GM12873 (cell line): ENCODE measurements at regions not wholly inside any gene's neighbourhood (a gene's known extent, or its start where the extent isn't known, plus 50 kb on each side); places are given as distances from the start of the nearest gene placed in this dataset.

Experiments used
- TF ChIP-seq, protein P1 (sequence below): IDR thresholded peaks from 2 replicates; pipeline ENCODE4 v1.5.1; 2012; ENCODE audit warnings: low read depth, mild to moderate bottlenecking, moderate library complexity, low read length, control low read depth; ENCODE audit not compliant: insufficient read depth; ENCODE audit errors: missing control alignments

DNA sequence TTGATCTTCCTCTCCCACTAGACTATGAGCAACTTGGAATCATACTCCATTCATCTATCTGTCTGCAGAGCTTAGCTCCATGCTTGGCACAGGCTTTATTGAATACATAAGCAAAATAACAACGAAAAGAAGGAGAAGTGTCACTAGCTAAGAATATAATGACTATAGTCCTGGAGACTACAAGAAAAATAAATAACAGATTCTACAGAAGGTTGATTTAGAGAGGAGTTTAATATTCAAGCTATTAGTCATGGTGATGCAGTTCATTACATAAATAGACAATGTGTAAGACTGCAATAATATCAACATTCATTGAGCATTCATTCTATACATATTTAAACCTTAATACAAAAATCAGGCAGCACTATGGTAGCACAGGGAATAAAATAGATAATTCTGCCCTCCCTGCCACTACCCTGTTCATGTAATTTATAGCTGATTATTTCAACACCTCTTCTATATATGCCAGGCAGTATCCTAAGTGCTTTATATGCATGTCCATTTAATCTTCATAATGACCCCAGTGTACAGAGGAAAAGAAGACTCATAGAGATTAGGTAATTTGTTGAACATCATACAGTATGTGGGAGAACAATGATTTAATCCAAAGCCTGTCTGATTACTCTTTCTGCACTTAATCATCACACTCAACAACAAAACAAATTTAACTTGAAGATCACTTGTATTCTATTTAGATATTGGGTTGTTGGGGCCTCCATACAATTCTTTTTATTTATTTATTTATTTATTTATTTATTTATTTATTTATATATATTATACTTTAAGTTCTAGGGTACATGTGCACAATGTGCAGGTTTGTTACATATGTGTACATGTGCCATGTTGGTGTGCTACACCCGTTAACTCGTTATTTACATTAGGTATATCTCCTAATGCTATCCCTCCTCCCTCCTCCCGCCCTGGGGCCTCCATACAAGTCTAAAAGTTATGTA is 165.3 kb downstream of the RNF152 start:
- TF ChIP-seq, protein P1, sequence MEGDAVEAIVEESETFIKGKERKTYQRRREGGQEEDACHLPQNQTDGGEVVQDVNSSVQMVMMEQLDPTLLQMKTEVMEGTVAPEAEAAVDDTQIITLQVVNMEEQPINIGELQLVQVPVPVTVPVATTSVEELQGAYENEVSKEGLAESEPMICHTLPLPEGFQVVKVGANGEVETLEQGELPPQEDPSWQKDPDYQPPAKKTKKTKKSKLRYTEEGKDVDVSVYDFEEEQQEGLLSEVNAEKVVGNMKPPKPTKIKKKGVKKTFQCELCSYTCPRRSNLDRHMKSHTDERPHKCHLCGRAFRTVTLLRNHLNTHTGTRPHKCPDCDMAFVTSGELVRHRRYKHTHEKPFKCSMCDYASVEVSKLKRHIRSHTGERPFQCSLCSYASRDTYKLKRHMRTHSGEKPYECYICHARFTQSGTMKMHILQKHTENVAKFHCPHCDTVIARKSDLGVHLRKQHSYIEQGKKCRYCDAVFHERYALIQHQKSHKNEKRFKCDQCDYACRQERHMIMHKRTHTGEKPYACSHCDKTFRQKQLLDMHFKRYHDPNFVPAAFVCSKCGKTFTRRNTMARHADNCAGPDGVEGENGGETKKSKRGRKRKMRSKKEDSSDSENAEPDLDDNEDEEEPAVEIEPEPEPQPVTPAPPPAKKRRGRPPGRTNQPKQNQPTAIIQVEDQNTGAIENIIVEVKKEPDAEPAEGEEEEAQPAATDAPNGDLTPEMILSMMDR = no peak

DNA sequence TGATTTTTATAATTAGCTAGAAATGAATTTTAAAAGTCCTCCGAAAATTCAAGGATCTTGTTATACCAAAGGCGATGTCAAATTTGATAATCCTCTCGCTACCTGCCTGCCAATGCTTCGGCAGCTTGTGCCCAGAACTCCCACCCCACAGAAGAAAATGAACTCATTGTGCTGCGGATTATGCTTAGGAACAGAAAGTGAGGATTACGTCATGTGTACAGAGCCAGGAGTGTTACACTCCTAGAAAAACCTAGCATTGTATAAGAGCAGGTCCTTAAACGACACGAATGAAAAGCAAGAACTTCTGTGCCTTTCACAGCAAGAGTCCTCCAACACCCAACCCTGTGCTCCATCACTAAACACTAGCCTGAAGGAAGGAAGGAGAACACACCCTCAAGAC is 168.3 kb downstream of the RNF152 start:
- TF ChIP-seq, protein P1 = no peak

DNA sequence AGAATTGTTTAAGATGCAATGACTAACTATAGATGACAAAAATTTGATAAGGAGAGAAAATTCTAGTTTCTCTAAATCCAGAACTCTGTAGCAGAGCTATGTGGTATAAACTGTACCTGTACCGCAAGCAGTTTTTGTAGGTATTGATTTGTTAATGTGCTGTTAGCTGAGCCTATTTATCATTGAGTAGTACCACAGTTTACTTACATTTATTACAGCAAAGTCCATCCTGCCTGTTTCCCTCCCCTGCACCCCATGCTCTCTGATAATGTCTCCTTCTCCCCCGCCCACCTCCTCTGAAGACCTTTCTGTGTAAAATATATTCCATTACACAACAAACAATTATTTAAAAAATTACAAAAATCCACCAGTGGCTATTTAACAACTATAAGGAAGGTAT is 170.6 kb downstream of the RNF152 start:
- TF ChIP-seq, protein P1 = no peak

DNA sequence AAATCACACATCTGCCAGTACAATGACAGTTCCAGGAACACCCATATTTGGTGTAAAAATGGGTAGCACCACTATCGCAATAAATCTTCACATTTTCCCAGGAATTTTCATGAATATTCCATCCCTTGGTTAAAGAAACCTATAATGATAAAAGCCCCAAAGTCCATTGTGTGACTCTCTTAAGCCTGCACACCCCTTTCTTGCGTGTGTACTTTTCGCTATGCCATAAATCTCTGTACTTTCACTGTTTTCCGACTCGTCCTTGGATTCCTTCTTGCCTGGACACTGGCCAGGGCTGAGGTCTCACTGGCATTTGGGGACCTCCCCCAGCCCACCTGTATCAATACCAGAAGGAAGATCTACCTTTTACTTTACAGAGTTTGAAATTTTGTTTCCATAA is 172.3 kb downstream of the RNF152 start:
- TF ChIP-seq, protein P1 = no peak

DNA sequence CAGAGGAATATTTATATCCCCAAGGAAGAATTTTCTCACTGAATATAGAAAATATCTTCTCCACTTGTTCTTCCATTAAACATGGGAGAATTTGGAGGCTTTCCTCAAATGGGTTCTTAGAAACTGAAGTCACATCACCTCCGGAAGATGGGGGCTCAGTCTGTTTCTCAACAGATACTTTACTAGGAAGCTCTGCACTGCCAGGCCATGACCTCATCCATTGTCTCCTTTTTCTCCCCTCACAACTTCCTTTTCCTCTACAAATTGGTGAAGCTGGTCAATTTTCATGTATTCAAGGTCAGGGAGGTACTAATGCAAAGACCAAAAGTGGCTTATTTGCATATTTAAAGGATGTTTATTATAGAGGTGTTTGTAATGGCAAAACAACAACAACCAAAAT is 173.1 kb downstream of the RNF152 start:
- TF ChIP-seq, protein P1 = no peak

DNA sequence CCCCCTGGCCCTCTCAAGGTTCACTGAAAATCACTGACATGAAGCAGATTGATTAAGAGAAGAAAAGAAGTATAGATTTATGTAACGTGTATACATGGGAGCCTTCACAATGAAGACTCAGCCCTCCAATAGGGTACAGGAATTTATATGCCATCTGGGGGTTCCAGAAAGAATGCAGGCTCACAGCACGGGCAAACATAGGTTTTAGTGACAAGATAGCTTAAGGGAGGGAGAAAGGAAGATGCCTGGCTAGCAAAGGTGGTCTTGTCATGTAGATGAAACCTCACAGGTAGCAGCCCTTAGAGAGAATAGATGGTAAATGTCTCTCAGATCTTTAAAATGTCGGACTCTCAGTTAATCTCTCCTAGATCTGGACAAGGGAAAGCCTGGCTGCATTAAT is 173.9 kb downstream of the RNF152 start:
- TF ChIP-seq, protein P1 = no peak

DNA sequence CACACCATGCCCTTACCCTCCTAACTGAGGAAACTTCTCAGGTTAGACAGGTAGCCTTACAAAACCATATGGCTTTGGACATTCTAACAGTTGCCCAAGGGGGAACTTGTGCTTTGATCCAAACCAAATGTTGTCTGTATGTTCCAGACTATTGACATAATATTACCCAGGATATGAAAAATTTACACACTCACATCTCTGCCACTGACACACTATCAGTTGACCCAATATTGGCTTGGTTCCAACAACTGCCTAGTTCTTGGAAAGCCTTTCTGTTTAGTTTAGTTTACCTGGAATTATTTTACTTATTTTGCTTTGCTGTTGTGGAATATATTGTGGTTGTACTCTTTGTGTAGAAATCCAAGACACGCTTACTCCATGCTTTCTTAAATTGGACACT is 178.4 kb downstream of the RNF152 start:
- TF ChIP-seq, protein P1 = no peak
